Suprapubic skin (tissue), 4 donors: ENCODE measurements at regions not wholly inside any gene's neighbourhood (a gene's known extent, or its start where the extent isn't known, plus 50 kb on each side); places are given as distances from the start of the nearest gene placed in this dataset.

Experiments
- DNase-seq, 2 donors: peaks; one replicate each; pipeline ENCODE4 v3.0.0-alpha.2; 2019; ENCODE audit warnings: low spot score in 2 of 2
- H3K27ac ChIP-seq: fragments of 200-600 bp; sonication (generic); one replicate; pipeline ENCODE4 v1.5.1; 2019
- H3K27me3 ChIP-seq: fragments of 200-600 bp; sonication (generic); one replicate; pipeline ENCODE4 v1.5.1; 2019
- H3K36me3 ChIP-seq: fragments of 200-600 bp; sonication (generic); one replicate; pipeline ENCODE4 v1.5.1; 2019
- H3K4me1 ChIP-seq: fragments of 200-600 bp; sonication (generic); one replicate; pipeline ENCODE4 v1.5.1; 2019
- H3K4me3 ChIP-seq: fragments of 200-600 bp; sonication (generic); one replicate; pipeline ENCODE4 v1.5.1; 2019; ENCODE audit warnings: mild to moderate bottlenecking
- H3K9me3 ChIP-seq: fragments of 200-600 bp; sonication (generic); one replicate; pipeline ENCODE4 v1.5.1; 2019
- CTCF ChIP-seq, 2 donors: fragments of 200-600 bp in 1 of 2; fragments of 450-650 bp in 1 of 2; sonication (generic) in 1 of 2; IDR thresholded peaks; one replicate each; pipeline ENCODE4 v1.5.1; 2016 to 2019; ENCODE audit warnings: antibody characterized with exemption in 2 of 2, mild to moderate bottlenecking in 1 of 2, moderate library complexity in 1 of 2
- EP300 ChIP-seq: sonication (generic); formaldehyde crosslinking; IDR thresholded peaks from one replicate; pipeline ENCODE4 v1.6.1; 2017; ENCODE audit warnings: antibody characterized with exemption
- POLR2A ChIP-seq, 2 donors: fragments of 450-650 bp; IDR thresholded peaks; one replicate each; pipeline ENCODE4 v1.6.1; 2017; ENCODE audit warnings: antibody characterized with exemption in 2 of 2, mild to moderate bottlenecking in 2 of 2, moderate library complexity in 2 of 2
- POLR2AphosphoS5 ChIP-seq, 3 donors: sonication (generic); formaldehyde crosslinking; IDR thresholded peaks; one replicate each; pipeline ENCODE4 v1.6.1; 2017; ENCODE audit warnings: antibody characterized with exemption in 3 of 3
- WGBS: methylation state at CpG from one replicate; pipeline ENCODE4 v1.1.5; 2018; 5-methylcytosine and 5-hydroxymethylcytosine counted together

- 76% methylated on average over 1 of the region's 1 CpG for WGBS
- no peaks in the 10 kb centered on the region for H3K36me3 ChIP-seq
- no peak for TF ChIP-seq CTCF (IDR thresholded peaks at IDR 0.05)
- no peak for TF ChIP-seq POLR2A (IDR thresholded peaks at IDR 0.05)
- TF ChIP-seq POLR2AphosphoS5 (IDR thresholded peaks at IDR 0.05) = no peak
- no peak for TF ChIP-seq EP300
- H3K27me3 ChIP-seq = no peaks in the 10 kb centered on the region
- no peaks in the 10 kb centered on the region for H3K4me1 ChIP-seq
- H3K4me3 ChIP-seq = no peak overlapping the region
- no peak overlapping the region for H3K27ac ChIP-seq
- no peaks in the 10 kb centered on the region for H3K9me3 ChIP-seq
- DNase-seq = no peak
Measured at GRCh38 chr12:89893972-89894706, 185.5 kb upstream of the ATP2B1 start.

GRCh38 chr12:89892436-89892835, 183.8 kb upstream of the ATP2B1 start:
- H3K27ac ChIP-seq = no peak overlapping the region
- H3K27me3 ChIP-seq = no peaks in the 10 kb centered on the region
- H3K4me3 ChIP-seq = no peak overlapping the region
- no peaks in the 10 kb centered on the region for H3K36me3 ChIP-seq
- H3K4me1 ChIP-seq = no peaks in the 10 kb centered on the region
- no peak for DNase-seq
- TF ChIP-seq POLR2A (IDR thresholded peaks at IDR 0.05) = no peak
- no peak for TF ChIP-seq EP300
- no peak for TF ChIP-seq POLR2AphosphoS5 (IDR thresholded peaks at IDR 0.05)
- no peak for TF ChIP-seq CTCF (IDR thresholded peaks at IDR 0.05)
- no peaks in the 10 kb centered on the region for H3K9me3 ChIP-seq

GRCh38 chr12:89891933-89892332, 183.3 kb upstream of the ATP2B1 start:
- no peaks in the 10 kb centered on the region for H3K27me3 ChIP-seq
- no peak overlapping the region for H3K4me3 ChIP-seq
- no peaks in the 10 kb centered on the region for H3K4me1 ChIP-seq
- no peaks in the 10 kb centered on the region for H3K36me3 ChIP-seq
- H3K9me3 ChIP-seq = no peaks in the 10 kb centered on the region
- DNase-seq = no peak
- TF ChIP-seq POLR2AphosphoS5 (IDR thresholded peaks at IDR 0.05) = no peak
- TF ChIP-seq POLR2A (IDR thresholded peaks at IDR 0.05) = no peak
- TF ChIP-seq CTCF (IDR thresholded peaks at IDR 0.05) = no peak
- TF ChIP-seq EP300 = no peak
- H3K27ac ChIP-seq = no peak overlapping the region

- no peak overlapping the region for H3K27ac ChIP-seq
- no peak for DNase-seq
- H3K27me3 ChIP-seq = no peaks in the 10 kb centered on the region
- no peak overlapping the region for H3K4me3 ChIP-seq
- WGBS = 90% methylated on average over 2 of the region's 2 CpGs
- TF ChIP-seq CTCF (IDR thresholded peaks at IDR 0.05) = no peak
- no peak for TF ChIP-seq EP300
- TF ChIP-seq POLR2AphosphoS5 (IDR thresholded peaks at IDR 0.05) = no peak
- TF ChIP-seq POLR2A (IDR thresholded peaks at IDR 0.05) = no peak
- H3K36me3 ChIP-seq = no peaks in the 10 kb centered on the region
- H3K4me1 ChIP-seq = no peaks in the 10 kb centered on the region
- H3K9me3 ChIP-seq = no peaks in the 10 kb centered on the region
Measured at GRCh38 chr12:89890161-89890560, 181.5 kb upstream of the ATP2B1 start.

GRCh38 chr12:89889062-89889461, 180.4 kb upstream of the ATP2B1 start:
- TF ChIP-seq POLR2AphosphoS5 (IDR thresholded peaks at IDR 0.05) (no peak), POLR2A (IDR thresholded peaks at IDR 0.05) (no peak), EP300 (no peak), CTCF (IDR thresholded peaks at IDR 0.05) (no peak)
- 92% methylated on average over 4 of the region's 4 CpGs for WGBS
- no peaks in the 10 kb centered on the region for H3K4me1 ChIP-seq

More at GRCh38 chr12:89889062-89889461, 180.4 kb upstream of the ATP2B1 start:
- no peaks in the 10 kb centered on the region for H3K9me3 ChIP-seq
- no peaks in the 10 kb centered on the region for H3K36me3 ChIP-seq
- DNase-seq = no peak
- no peak overlapping the region for H3K27ac ChIP-seq
- no peak overlapping the region for H3K4me3 ChIP-seq
- H3K27me3 ChIP-seq = no peaks in the 10 kb centered on the region
